ENCODE measurements at regions not wholly inside any gene's neighbourhood (a gene's known extent, or its start where the extent isn't known, plus 50 kb on each side); places are given as distances from the start of the nearest gene placed in this dataset.
"Not testable (repeated sequence)": the region's sequence is repeated elsewhere in the genome, so short reads cannot be mapped to it uniquely, and the experiment has no call there.

- no peak for DNase-seq (ENCODE audit: low spot score)
Measured at GRCh38 chr7:65317372-65317771, 56.3 kb upstream of the ZNF92 start.

- no peak for DNase-seq (ENCODE audit: low spot score)
Measured at GRCh38 chr7:65310761-65311160, 62.9 kb upstream of the ZNF92 start.

- DNase-seq (ENCODE audit: low spot score), result no peak
Measured at GRCh38 chr7:65308300-65308678, 65.4 kb upstream of the ZNF92 start.

- peak; percentile 71 for DNase-seq (ENCODE audit: low spot score)
Measured at GRCh38 chr7:65307651-65308299, 65.9 kb upstream of the ZNF92 start.

- DNase-seq (ENCODE audit: low spot score), result no peak
Measured at GRCh38 chr7:65304175-65304574, 69.5 kb upstream of the ZNF92 start.

- DNase-seq (ENCODE audit: low spot score), result no peak
Measured at GRCh38 chr7:65302883-65303282, 70.8 kb upstream of the ZNF92 start.

- DNase-seq (ENCODE audit: low spot score), result no peak
Measured at GRCh38 chr7:65301007-65301406, 72.6 kb upstream of the ZNF92 start.

GRCh38 chr7:65295409-65295808, 78.2 kb upstream of the ZNF92 start:
- no peak for DNase-seq (ENCODE audit: low spot score)

GRCh38 chr7:65290340-65290739, 83.3 kb upstream of the ZNF92 start:
- DNase-seq (ENCODE audit: low spot score), result not testable (repeated sequence)

GRCh38 chr7:65287023-65287422, 86.6 kb upstream of the ZNF92 start:
- no peak for DNase-seq (ENCODE audit: low spot score)

- DNase-seq (ENCODE audit: low spot score), result no peak
Measured at GRCh38 chr7:65285906-65286864, 87.5 kb upstream of the ZNF92 start.

- not testable (repeated sequence) for DNase-seq (ENCODE audit: low spot score)
Measured at GRCh38 chr7:65285241-65285640, 88.4 kb upstream of the ZNF92 start.

- no peak for DNase-seq (ENCODE audit: low spot score)
Measured at GRCh38 chr7:65279795-65280194, 93.9 kb upstream of the ZNF92 start.

GRCh38 chr7:65276822-65277221, 96.8 kb upstream of the ZNF92 start:
- no peak for DNase-seq (ENCODE audit: low spot score)

GRCh38 chr7:65271502-65271901, 102.2 kb upstream of the ZNF92 start:
- DNase-seq (ENCODE audit: low spot score), result not testable (repeated sequence)

GRCh38 chr7:65269150-65269856, 104.4 kb upstream of the ZNF92 start:
- DNase-seq (ENCODE audit: low spot score), result no peak

GRCh38 chr7:65268782-65269149, 104.9 kb upstream of the ZNF92 start:
- DNase-seq (ENCODE audit: low spot score), result no peak

GRCh38 chr7:65265933-65266519, 107.6 kb upstream of the ZNF92 start:
- DNase-seq (ENCODE audit: low spot score), result no peak

- no peak for DNase-seq (ENCODE audit: low spot score)
Measured at GRCh38 chr7:65264258-65264657, 109.4 kb upstream of the ZNF92 start.

GRCh38 chr7:65260673-65261072, 113.0 kb upstream of the ZNF92 start:
- DNase-seq (ENCODE audit: low spot score), result not testable (repeated sequence)

- not testable (repeated sequence) for DNase-seq (ENCODE audit: low spot score)
Measured at GRCh38 chr7:65259864-65260525, 113.7 kb upstream of the ZNF92 start.

GRCh38 chr7:65254061-65254460, 119.6 kb upstream of the ZNF92 start:
- DNase-seq (ENCODE audit: low spot score), result no peak

Measured in RKO (cell line).